ENCODE measurements at regions not wholly inside any gene's neighbourhood (a gene's known extent, or its start where the extent isn't known, plus 50 kb on each side); places are given as distances from the start of the nearest gene placed in this dataset.

DNA sequence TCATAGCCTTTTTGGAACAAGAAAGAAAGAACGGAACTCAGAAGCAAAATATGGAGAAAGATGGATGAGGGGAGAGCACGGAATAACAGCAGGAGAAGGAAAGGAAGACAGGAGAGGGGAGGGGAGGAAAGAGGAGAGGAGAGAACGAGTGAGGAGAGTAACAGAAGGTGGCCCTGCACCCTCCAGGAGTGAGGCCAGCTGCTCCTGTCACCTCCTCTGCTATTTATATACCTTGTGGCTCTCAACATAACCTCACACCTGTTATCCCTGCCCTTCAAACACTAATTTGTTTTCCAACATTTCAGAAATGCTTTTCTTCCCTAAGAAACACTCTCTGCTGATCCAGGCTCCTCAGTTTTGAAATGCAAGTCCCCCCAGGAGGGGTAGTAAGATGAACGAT is 53.4 kb upstream of the ATP2B2 start:
- TF ChIP-seq, protein P1, sequence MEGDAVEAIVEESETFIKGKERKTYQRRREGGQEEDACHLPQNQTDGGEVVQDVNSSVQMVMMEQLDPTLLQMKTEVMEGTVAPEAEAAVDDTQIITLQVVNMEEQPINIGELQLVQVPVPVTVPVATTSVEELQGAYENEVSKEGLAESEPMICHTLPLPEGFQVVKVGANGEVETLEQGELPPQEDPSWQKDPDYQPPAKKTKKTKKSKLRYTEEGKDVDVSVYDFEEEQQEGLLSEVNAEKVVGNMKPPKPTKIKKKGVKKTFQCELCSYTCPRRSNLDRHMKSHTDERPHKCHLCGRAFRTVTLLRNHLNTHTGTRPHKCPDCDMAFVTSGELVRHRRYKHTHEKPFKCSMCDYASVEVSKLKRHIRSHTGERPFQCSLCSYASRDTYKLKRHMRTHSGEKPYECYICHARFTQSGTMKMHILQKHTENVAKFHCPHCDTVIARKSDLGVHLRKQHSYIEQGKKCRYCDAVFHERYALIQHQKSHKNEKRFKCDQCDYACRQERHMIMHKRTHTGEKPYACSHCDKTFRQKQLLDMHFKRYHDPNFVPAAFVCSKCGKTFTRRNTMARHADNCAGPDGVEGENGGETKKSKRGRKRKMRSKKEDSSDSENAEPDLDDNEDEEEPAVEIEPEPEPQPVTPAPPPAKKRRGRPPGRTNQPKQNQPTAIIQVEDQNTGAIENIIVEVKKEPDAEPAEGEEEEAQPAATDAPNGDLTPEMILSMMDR (optimal IDR thresholded peaks at IDR 0.05 in 1 of 3, IDR thresholded peaks at IDR 0.05 in 1 of 3, conservative IDR thresholded peaks at IDR 0.05 in 1 of 3; ENCODE audit: extremely low read depth in 1 of 3, insufficient read depth in 2 of 3, low read length in 3 of 3): no peak
- no peak for TF ChIP-seq EZH2 (IDR thresholded peaks at IDR 0.05; ENCODE audit: low read length)

Measured in keratinocyte (primary cell).